Activated CD4-positive, alpha-beta memory T cell treated with anti-CD3 and anti-CD28 coated beads, Interleukin-2, amount 10 ng/mL, durations not matched to agents 7 days and 5 days (primary cell): ENCODE measurements at regions not wholly inside any gene's neighbourhood (a gene's known extent, or its start where the extent isn't known, plus 50 kb on each side); places are given as distances from the start of the nearest gene placed in this dataset.

Source experiments
- CTCF ChIA-PET: fragments of 350-600 bp; sonication (Branson Sonifier 250); formaldehyde crosslinking; loops from one replicate; lab custom pipeline; 2021; ENCODE audit warnings: antibody characterized with exemption, inconsistent platforms; lab: Charles Lee
- POLR2A ChIA-PET: fragments of 350-600 bp; sonication (Branson Sonifier 250); formaldehyde crosslinking; loops from one replicate; lab custom pipeline; 2021; ENCODE audit warnings: antibody characterized with exemption; lab: Charles Lee
- DNase-seq: peaks from one replicate; pipeline ENCODE4 v3.0.0-alpha.2; 2020
- H3K27ac Mint-ChIP-seq: one replicate; pipeline ENCODE4 v1.8.0; 2021; ENCODE audit warnings: mild to moderate bottlenecking, mixed read lengths
- H3K27me3 Mint-ChIP-seq: one replicate; pipeline ENCODE4 v1.8.0; 2021; ENCODE audit warnings: mixed read lengths
- H3K36me3 Mint-ChIP-seq: one replicate; pipeline ENCODE4 v1.8.0; 2021; ENCODE audit warnings: low read depth, mixed read lengths
- H3K4me1 Mint-ChIP-seq: one replicate; pipeline ENCODE4 v1.8.0; 2021; ENCODE audit warnings: mixed read lengths
- H3K4me3 Mint-ChIP-seq: one replicate; pipeline ENCODE4 v1.8.0; 2021; ENCODE audit warnings: mild to moderate bottlenecking, mixed read lengths
- H3K9me3 Mint-ChIP-seq: one replicate; pipeline ENCODE4 v1.8.0; 2021; ENCODE audit warnings: mixed read lengths

- no peaks in the 10 kb centered on the region for H3K36me3 Mint-ChIP-seq
- ChIA-PET CTCF (no interaction called here), POLR2A (no interaction called here)
- no peaks in the 10 kb centered on the region for H3K4me1 Mint-ChIP-seq
- no peak overlapping the region for H3K4me3 Mint-ChIP-seq
- DNase-seq = no peak
- no peaks in the 10 kb centered on the region for H3K9me3 Mint-ChIP-seq
- H3K27me3 Mint-ChIP-seq = no peaks in the 10 kb centered on the region
- H3K27ac Mint-ChIP-seq = no peak overlapping the region
Measured at GRCh38 chr7:46636022-46636421, 715.0 kb upstream of the IGFBP3 start.

GRCh38 chr7:46633630-46634240, 712.7 kb upstream of the IGFBP3 start:
- no peak for DNase-seq
- Mint-ChIP-seq H3K9me3 (no peaks in the 10 kb centered on the region), H3K4me3 (no peak overlapping the region), H3K27me3 (no peaks in the 10 kb centered on the region), H3K4me1 (no peaks in the 10 kb centered on the region), H3K27ac (no peak overlapping the region), H3K36me3 (no peaks in the 10 kb centered on the region)
- ChIA-PET POLR2A (no interaction called here), CTCF (no interaction called here)

- ChIA-PET CTCF (no interaction called here), POLR2A (no interaction called here)
- Mint-ChIP-seq H3K4me3 (no peak overlapping the region), H3K27me3 (no peaks in the 10 kb centered on the region), H3K4me1 (no peaks in the 10 kb centered on the region), H3K36me3 (no peaks in the 10 kb centered on the region), H3K27ac (no peak overlapping the region), H3K9me3 (peaks cover 2% of the 10 kb centered on the region)
- no peak for DNase-seq
Measured at GRCh38 chr7:46633200-46633599, 712.1 kb upstream of the IGFBP3 start.

- no peaks in the 10 kb centered on the region for H3K4me1 Mint-ChIP-seq
- peaks cover 5% of the 10 kb centered on the region for H3K9me3 Mint-ChIP-seq
- POLR2A ChIA-PET = no interaction called here
- no peaks in the 10 kb centered on the region for H3K36me3 Mint-ChIP-seq
- CTCF ChIA-PET = no interaction called here
- H3K27ac Mint-ChIP-seq = no peak overlapping the region
- no peak overlapping the region for H3K4me3 Mint-ChIP-seq
- H3K27me3 Mint-ChIP-seq = no peaks in the 10 kb centered on the region
- no peak for DNase-seq
Measured at GRCh38 chr7:46630031-46630430, 709.0 kb upstream of the IGFBP3 start.

GRCh38 chr7:46628389-46628788, 707.3 kb upstream of the IGFBP3 start:
- H3K9me3 Mint-ChIP-seq = peaks cover 9% of the 10 kb centered on the region
- ChIA-PET CTCF (no interaction called here), POLR2A (no interaction called here)
- no peaks in the 10 kb centered on the region for H3K36me3 Mint-ChIP-seq
- H3K4me1 Mint-ChIP-seq = no peaks in the 10 kb centered on the region
- H3K27me3 Mint-ChIP-seq = no peaks in the 10 kb centered on the region
- H3K4me3 Mint-ChIP-seq = no peak overlapping the region
- H3K27ac Mint-ChIP-seq = no peak overlapping the region
- no peak for DNase-seq

- ChIA-PET CTCF (no interaction called here), POLR2A (no interaction called here)
- no peak overlapping the region for H3K4me3 Mint-ChIP-seq
- no peak overlapping the region for H3K27ac Mint-ChIP-seq
- H3K4me1 Mint-ChIP-seq = no peaks in the 10 kb centered on the region
- H3K9me3 Mint-ChIP-seq = peaks cover 9% of the 10 kb centered on the region
- H3K36me3 Mint-ChIP-seq = no peaks in the 10 kb centered on the region
- no peaks in the 10 kb centered on the region for H3K27me3 Mint-ChIP-seq
- no peak for DNase-seq
Measured at GRCh38 chr7:46626691-46627310, 705.7 kb upstream of the IGFBP3 start.

- DNase-seq = no peak
- POLR2A ChIA-PET = no interaction called here
Measured at GRCh38 chr7:46626261-46626660, 705.2 kb upstream of the IGFBP3 start.

GRCh38 chr7:46625032-46625431, 704.0 kb upstream of the IGFBP3 start:
- ChIA-PET POLR2A (no interaction called here), CTCF (no interaction called here)
- Mint-ChIP-seq H3K36me3 (no peaks in the 10 kb centered on the region), H3K4me3 (no peak overlapping the region), H3K9me3 (peaks cover 9% of the 10 kb centered on the region), H3K27ac (no peak overlapping the region), H3K4me1 (no peaks in the 10 kb centered on the region), H3K27me3 (no peaks in the 10 kb centered on the region)
- no peak for DNase-seq

More at GRCh38 chr7:46626261-46626660, 705.2 kb upstream of the IGFBP3 start:
- CTCF ChIA-PET = no interaction called here
- H3K4me1 Mint-ChIP-seq = no peaks in the 10 kb centered on the region
- H3K36me3 Mint-ChIP-seq = no peaks in the 10 kb centered on the region
- no peak overlapping the region for H3K4me3 Mint-ChIP-seq
- peaks cover 9% of the 10 kb centered on the region for H3K9me3 Mint-ChIP-seq
- H3K27me3 Mint-ChIP-seq = no peaks in the 10 kb centered on the region
- no peak overlapping the region for H3K27ac Mint-ChIP-seq

- no peaks in the 10 kb centered on the region for H3K27me3 Mint-ChIP-seq
- ChIA-PET CTCF (no interaction called here), POLR2A (no interaction called here)
- DNase-seq = no peak
- H3K9me3 Mint-ChIP-seq = peaks cover 7% of the 10 kb centered on the region
- no peak overlapping the region for H3K4me3 Mint-ChIP-seq
- no peak overlapping the region for H3K27ac Mint-ChIP-seq
- H3K36me3 Mint-ChIP-seq = no peaks in the 10 kb centered on the region
- no peaks in the 10 kb centered on the region for H3K4me1 Mint-ChIP-seq
Measured at GRCh38 chr7:46622251-46622650, 701.2 kb upstream of the IGFBP3 start.

GRCh38 chr7:46619723-46620310, 698.7 kb upstream of the IGFBP3 start:
- H3K27ac Mint-ChIP-seq = no peak overlapping the region
- DNase-seq = no peak
- no peaks in the 10 kb centered on the region for H3K36me3 Mint-ChIP-seq
- CTCF ChIA-PET = no interaction called here
- no peaks in the 10 kb centered on the region for H3K27me3 Mint-ChIP-seq
- peaks cover 3% of the 10 kb centered on the region for H3K9me3 Mint-ChIP-seq
- no peaks in the 10 kb centered on the region for H3K4me1 Mint-ChIP-seq
- POLR2A ChIA-PET = no interaction called here
- no peak overlapping the region for H3K4me3 Mint-ChIP-seq

- H3K9me3 Mint-ChIP-seq = no peaks in the 10 kb centered on the region
- no peak overlapping the region for H3K27ac Mint-ChIP-seq
- H3K4me1 Mint-ChIP-seq = no peaks in the 10 kb centered on the region
- CTCF ChIA-PET = no interaction called here
- H3K27me3 Mint-ChIP-seq = no peaks in the 10 kb centered on the region
- no peak for DNase-seq
- no peaks in the 10 kb centered on the region for H3K36me3 Mint-ChIP-seq
- POLR2A ChIA-PET = no interaction called here
- H3K4me3 Mint-ChIP-seq = no peak overlapping the region
Measured at GRCh38 chr7:46616636-46617035, 695.6 kb upstream of the IGFBP3 start.

- Mint-ChIP-seq H3K9me3 (no peaks in the 10 kb centered on the region), H3K36me3 (no peaks in the 10 kb centered on the region), H3K4me1 (no peaks in the 10 kb centered on the region), H3K27me3 (no peaks in the 10 kb centered on the region), H3K4me3 (no peak overlapping the region), H3K27ac (no peak overlapping the region)
- ChIA-PET CTCF (no interaction called here), POLR2A (no interaction called here)
- DNase-seq = no peak
Measured at GRCh38 chr7:46613551-46613950, 692.5 kb upstream of the IGFBP3 start.

GRCh38 chr7:46613116-46613515, 692.0 kb upstream of the IGFBP3 start:
- no peak for DNase-seq
- H3K9me3 Mint-ChIP-seq = no peaks in the 10 kb centered on the region
- ChIA-PET CTCF (no interaction called here), POLR2A (no interaction called here)
- H3K36me3 Mint-ChIP-seq = no peaks in the 10 kb centered on the region
- no peak overlapping the region for H3K27ac Mint-ChIP-seq
- no peak overlapping the region for H3K4me3 Mint-ChIP-seq
- H3K27me3 Mint-ChIP-seq = no peaks in the 10 kb centered on the region
- no peaks in the 10 kb centered on the region for H3K4me1 Mint-ChIP-seq

- H3K4me1 Mint-ChIP-seq = no peaks in the 10 kb centered on the region
- no peak overlapping the region for H3K27ac Mint-ChIP-seq
- ChIA-PET CTCF (no interaction called here), POLR2A (no interaction called here)
- H3K27me3 Mint-ChIP-seq = no peaks in the 10 kb centered on the region
- no peaks in the 10 kb centered on the region for H3K36me3 Mint-ChIP-seq
- H3K4me3 Mint-ChIP-seq = no peak overlapping the region
- DNase-seq = no peak
- H3K9me3 Mint-ChIP-seq = no peaks in the 10 kb centered on the region
Measured at GRCh38 chr7:46611508-46611907, 690.4 kb upstream of the IGFBP3 start.
